ENCODE measurements at regions not wholly inside any gene's neighbourhood (a gene's known extent, or its start where the extent isn't known, plus 50 kb on each side); places are given as distances from the start of the nearest gene placed in this dataset.

GRCh38 chr12:65517656-65518210, 239.2 kb downstream of the MSRB3 start:
- H3K27me3 Mint-ChIP-seq = no peaks in the 10 kb centered on the region
- intact Hi-C loops (cut with micrococcal nuclease) = no loop called here
- H3K9me3 Mint-ChIP-seq = no peaks in the 10 kb centered on the region
- no peaks in the 10 kb centered on the region for H3K4me1 Mint-ChIP-seq
- H3K27ac Mint-ChIP-seq = no peak overlapping the region
- no peak overlapping the region for H3K4me3 Mint-ChIP-seq
- no peaks in the 10 kb centered on the region for H3K36me3 Mint-ChIP-seq (ENCODE audit: low read depth)
- no peak for DNase-seq

DNA sequence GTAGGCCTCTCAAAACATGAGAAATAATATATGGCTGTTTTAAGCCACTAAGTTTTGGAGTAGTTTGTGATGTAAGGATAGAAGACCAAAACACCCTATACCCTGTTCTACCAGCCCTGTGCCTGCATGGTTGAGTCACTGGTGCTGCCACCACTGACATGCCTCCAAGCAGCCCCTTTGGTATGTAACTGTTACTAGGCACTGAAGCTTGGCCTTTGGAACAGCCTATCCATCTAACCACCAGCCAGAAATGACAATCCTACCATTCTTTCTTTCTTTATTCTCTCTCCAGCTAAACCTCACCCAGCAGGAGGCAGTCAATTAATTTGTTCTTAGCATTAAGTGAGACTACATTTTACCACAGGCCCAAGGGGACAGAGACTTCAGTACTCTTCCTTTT, 240.3 kb downstream of the MSRB3 start:
- Mint-ChIP-seq H3K27ac (no peak overlapping the region), H3K36me3 (ENCODE audit: low read depth) (no peaks in the 10 kb centered on the region), H3K27me3 (no peaks in the 10 kb centered on the region), H3K9me3 (no peaks in the 10 kb centered on the region), H3K4me3 (no peak overlapping the region), H3K4me1 (no peaks in the 10 kb centered on the region)
- no peak for DNase-seq
- intact Hi-C loops (cut with micrococcal nuclease) = no loop called here

DNA sequence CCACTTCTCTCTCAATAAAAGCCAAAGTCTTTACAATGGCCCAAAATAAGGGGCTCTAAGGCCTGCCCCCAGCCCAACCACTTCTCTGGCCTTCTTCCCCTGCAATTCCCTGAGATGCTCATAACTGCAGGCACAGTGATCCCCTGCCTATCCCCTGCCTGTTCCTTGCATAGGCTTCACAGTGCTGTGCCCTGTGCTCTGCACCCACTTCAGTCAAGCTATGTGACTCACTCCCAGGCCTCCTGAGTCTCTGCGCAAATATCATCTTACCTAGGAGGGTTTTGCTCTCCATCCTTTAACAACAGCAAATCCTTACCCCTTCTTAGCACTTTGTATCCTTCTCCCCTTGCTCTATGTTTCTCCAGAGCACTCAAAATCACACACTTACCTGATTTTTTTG, 242.2 kb downstream of the MSRB3 start:
- Mint-ChIP-seq H3K4me1 (no peaks in the 10 kb centered on the region), H3K27me3 (no peaks in the 10 kb centered on the region), H3K36me3 (ENCODE audit: low read depth) (no peaks in the 10 kb centered on the region), H3K4me3 (no peak overlapping the region), H3K27ac (no peak overlapping the region), H3K9me3 (no peaks in the 10 kb centered on the region)
- DNase-seq = no peak
- intact Hi-C loops (cut with micrococcal nuclease) = no loop called here

- no peak overlapping the region for H3K27ac Mint-ChIP-seq
- H3K4me3 Mint-ChIP-seq = no peak overlapping the region
- intact Hi-C loops (cut with micrococcal nuclease) = no loop called here
- DNase-seq = no peak
- H3K27me3 Mint-ChIP-seq = no peaks in the 10 kb centered on the region
- H3K36me3 Mint-ChIP-seq (ENCODE audit: low read depth) = no peaks in the 10 kb centered on the region
- H3K9me3 Mint-ChIP-seq = no peaks in the 10 kb centered on the region
- H3K4me1 Mint-ChIP-seq = no peaks in the 10 kb centered on the region
Measured at GRCh38 chr12:65522956-65523860, 244.7 kb downstream of the MSRB3 start.

GRCh38 chr12:65524666-65525065, 246.2 kb downstream of the MSRB3 start:
- DNase-seq = no peak
- Mint-ChIP-seq H3K36me3 (ENCODE audit: low read depth) (no peaks in the 10 kb centered on the region), H3K9me3 (no peaks in the 10 kb centered on the region), H3K4me1 (no peaks in the 10 kb centered on the region), H3K27me3 (no peaks in the 10 kb centered on the region), H3K27ac (no peak overlapping the region), H3K4me3 (no peak overlapping the region)
- intact Hi-C loops (cut with micrococcal nuclease) = no loop called here

GRCh38 chr12:65525491-65526141, 247.1 kb downstream of the MSRB3 start:
- Mint-ChIP-seq H3K4me3 (no peak overlapping the region), H3K27me3 (no peaks in the 10 kb centered on the region), H3K27ac (no peak overlapping the region), H3K4me1 (no peaks in the 10 kb centered on the region), H3K9me3 (no peaks in the 10 kb centered on the region), H3K36me3 (ENCODE audit: low read depth) (no peaks in the 10 kb centered on the region)
- no peak for DNase-seq
- intact Hi-C loops (cut with micrococcal nuclease) = no loop called here

- Mint-ChIP-seq H3K9me3 (no peaks in the 10 kb centered on the region), H3K27ac (no peak overlapping the region), H3K36me3 (ENCODE audit: low read depth) (no peaks in the 10 kb centered on the region), H3K4me1 (no peaks in the 10 kb centered on the region), H3K27me3 (no peaks in the 10 kb centered on the region), H3K4me3 (no peak overlapping the region)
- intact Hi-C loops (cut with micrococcal nuclease) = no loop called here
- no peak for DNase-seq
Measured at GRCh38 chr12:65526311-65526710, 247.8 kb downstream of the MSRB3 start.

- H3K4me1 Mint-ChIP-seq = peaks cover under 1% of the 10 kb centered on the region
- no peak overlapping the region for H3K27ac Mint-ChIP-seq
- no peak for DNase-seq
- H3K4me3 Mint-ChIP-seq = no peak overlapping the region
- intact Hi-C loops (cut with micrococcal nuclease) = no loop called here
- H3K9me3 Mint-ChIP-seq = no peaks in the 10 kb centered on the region
- H3K36me3 Mint-ChIP-seq (ENCODE audit: low read depth) = no peaks in the 10 kb centered on the region
- no peaks in the 10 kb centered on the region for H3K27me3 Mint-ChIP-seq
Measured at GRCh38 chr12:65528127-65528526, 249.6 kb downstream of the MSRB3 start.

DNA sequence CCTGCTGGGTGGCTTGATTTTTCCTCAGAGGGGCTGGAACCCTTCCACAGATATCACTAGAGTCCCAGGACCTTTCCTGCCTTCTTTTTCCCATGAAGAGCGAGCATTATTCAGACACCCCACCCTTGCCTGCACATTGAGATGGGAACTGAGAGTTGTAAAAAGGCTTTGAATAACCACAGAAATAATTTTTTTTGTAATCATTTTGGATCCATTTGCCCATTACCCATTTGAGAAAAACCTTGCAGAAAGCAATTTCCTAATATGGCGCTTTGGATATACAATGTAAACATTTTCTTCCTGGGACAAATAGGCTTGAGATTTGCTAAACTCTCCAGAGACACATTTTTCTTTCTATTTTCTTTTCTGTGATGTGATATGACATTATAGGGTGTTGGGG, 250.6 kb downstream of the MSRB3 start:
- no peak for DNase-seq
- no peaks in the 10 kb centered on the region for H3K9me3 Mint-ChIP-seq
- no peaks in the 10 kb centered on the region for H3K27me3 Mint-ChIP-seq
- intact Hi-C loops (cut with micrococcal nuclease) = no loop called here
- peaks cover 3% of the 10 kb centered on the region for H3K4me1 Mint-ChIP-seq
- no peaks in the 10 kb centered on the region for H3K36me3 Mint-ChIP-seq (ENCODE audit: low read depth)
- H3K27ac Mint-ChIP-seq = no peak overlapping the region
- H3K4me3 Mint-ChIP-seq = no peak overlapping the region

- Mint-ChIP-seq H3K27ac (no peak overlapping the region), H3K36me3 (ENCODE audit: low read depth) (no peaks in the 10 kb centered on the region), H3K4me1 (peaks cover 3% of the 10 kb centered on the region), H3K27me3 (no peaks in the 10 kb centered on the region), H3K9me3 (no peaks in the 10 kb centered on the region), H3K4me3 (no peak overlapping the region)
- no peak for DNase-seq
- intact Hi-C loops (cut with micrococcal nuclease) = no loop called here
Measured at GRCh38 chr12:65529771-65530435, 251.4 kb downstream of the MSRB3 start.

DNA sequence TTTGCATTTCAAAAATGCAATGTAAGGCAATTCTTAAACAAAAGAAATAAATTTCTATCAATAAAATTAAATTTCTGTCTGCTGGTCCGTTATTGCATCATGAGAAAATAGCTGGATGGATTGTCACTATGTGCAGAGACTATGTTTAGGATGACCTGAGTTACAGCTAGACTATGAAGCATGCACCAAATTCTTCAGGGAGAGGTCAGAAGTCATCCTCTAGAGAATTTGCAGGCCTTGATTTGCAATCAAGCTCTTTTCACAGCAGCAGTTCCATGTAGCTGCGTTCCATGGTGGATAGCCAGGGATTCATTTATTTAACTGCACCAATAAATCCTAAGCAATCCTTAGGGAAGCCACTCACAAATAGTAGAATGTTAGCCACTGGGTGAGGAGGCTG, 253.7 kb downstream of the MSRB3 start:
- DNase-seq = no peak
- H3K4me1 Mint-ChIP-seq = peaks cover 3% of the 10 kb centered on the region
- H3K36me3 Mint-ChIP-seq (ENCODE audit: low read depth) = no peaks in the 10 kb centered on the region
- no peaks in the 10 kb centered on the region for H3K27me3 Mint-ChIP-seq
- H3K9me3 Mint-ChIP-seq = no peaks in the 10 kb centered on the region
- intact Hi-C loops (cut with micrococcal nuclease) = no loop called here
- H3K27ac Mint-ChIP-seq = no peak overlapping the region
- no peak overlapping the region for H3K4me3 Mint-ChIP-seq

DNA sequence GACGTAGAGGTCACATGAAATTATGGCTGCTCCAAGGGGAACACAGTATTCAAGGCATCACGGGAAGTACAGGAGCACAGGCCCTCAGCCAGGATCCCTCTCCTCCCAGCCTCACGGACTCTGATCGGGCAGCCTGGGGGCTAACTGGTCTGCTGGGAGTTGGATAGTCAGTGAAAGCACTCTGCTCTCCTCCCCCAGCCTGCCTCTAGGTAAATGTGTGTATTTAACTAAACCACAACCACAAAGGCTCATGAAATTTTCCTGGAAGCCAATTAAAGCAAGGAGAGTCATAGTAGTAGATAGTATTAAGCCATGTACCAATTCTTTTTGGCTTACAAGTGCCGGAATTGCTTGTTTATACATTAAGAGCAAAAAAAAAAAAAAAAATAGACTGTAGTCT, 254.3 kb downstream of the MSRB3 start:
- peaks cover 3% of the 10 kb centered on the region for H3K4me1 Mint-ChIP-seq
- H3K9me3 Mint-ChIP-seq = no peaks in the 10 kb centered on the region
- intact Hi-C loops (cut with micrococcal nuclease) = no loop called here
- no peak for DNase-seq
- H3K4me3 Mint-ChIP-seq = no peak overlapping the region
- H3K27ac Mint-ChIP-seq = no peak overlapping the region
- H3K36me3 Mint-ChIP-seq (ENCODE audit: low read depth) = no peaks in the 10 kb centered on the region
- H3K27me3 Mint-ChIP-seq = no peaks in the 10 kb centered on the region

DNA sequence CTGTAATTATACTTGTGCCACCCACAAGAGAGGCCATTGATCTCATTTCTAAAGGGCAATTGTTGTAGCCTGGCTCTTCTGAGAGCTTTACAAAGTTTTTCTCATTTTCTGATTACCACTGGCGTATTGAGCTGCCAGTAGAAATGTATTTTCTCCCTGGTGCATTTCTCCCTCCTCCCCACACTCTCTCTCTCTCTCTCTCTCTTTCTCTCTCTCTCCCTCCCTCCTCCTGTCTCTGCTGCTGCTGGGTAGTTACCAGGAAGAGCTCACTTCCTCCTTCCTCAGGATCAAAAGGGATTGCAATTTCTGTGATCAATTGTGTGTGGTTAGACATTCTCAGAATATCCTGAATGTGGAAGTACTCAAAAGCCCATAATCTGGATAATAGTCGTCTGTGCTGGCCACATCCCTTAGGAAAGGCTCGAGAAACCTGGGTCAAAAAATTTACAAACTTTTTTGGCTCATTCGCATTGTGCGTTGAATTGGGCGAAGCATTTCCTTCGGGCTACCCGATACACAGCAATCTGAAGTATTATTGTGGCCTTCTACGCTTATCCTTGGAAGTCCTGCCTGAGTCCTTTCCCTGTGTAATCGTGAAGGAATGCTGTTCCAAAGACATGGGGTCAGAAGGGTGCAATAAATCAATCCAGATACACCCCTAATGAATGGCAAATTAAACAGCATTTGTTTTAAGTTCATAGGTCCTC, 254.8 kb downstream of the MSRB3 start:
- Mint-ChIP-seq H3K36me3 (ENCODE audit: low read depth) (no peaks in the 10 kb centered on the region), H3K4me3 (no peak overlapping the region), H3K27me3 (no peaks in the 10 kb centered on the region), H3K4me1 (peaks cover 3% of the 10 kb centered on the region), H3K9me3 (no peaks in the 10 kb centered on the region), H3K27ac (no peak overlapping the region)
- intact Hi-C loops (cut with micrococcal nuclease) = no loop called here
- DNase-seq = no peak
